HL-60 (cell line): ENCODE measurements at regions not wholly inside any gene's neighbourhood (a gene's known extent, or its start where the extent isn't known, plus 50 kb on each side); places are given as distances from the start of the nearest gene placed in this dataset.

ENCODE experiments used
- DNase-seq, 2 experiments: peaks; one replicate each; pipeline ENCODE4 v3.0.0-alpha.2; 2010 to 2020; ENCODE audit warnings: low read depth in 1 of 2, low spot score in 1 of 2
- H3K27ac ChIP-seq: fragments of 250-450 bp; sonication (Bioruptor Pico); replicated peaks from 2 replicates; pipeline ENCODE4 v1.5.1; 2020; ENCODE audit warnings: mild to moderate bottlenecking, moderate library complexity
- H3K27me3 ChIP-seq: fragments of 250-450 bp; sonication (Bioruptor Pico); 2 replicates; pipeline ENCODE4 v1.5.1; 2021; ENCODE audit warnings: mild to moderate bottlenecking, moderate library complexity; ENCODE audit not compliant: insufficient read depth, poor library complexity, severe bottlenecking
- H3K4me3 ChIP-seq: replicated peaks from 2 replicates; pipeline ENCODE4 v1.5.1; 2011; ENCODE audit warnings: mild to moderate bottlenecking, control low read depth, low read length; ENCODE audit not compliant: insufficient read depth
- GABPA ChIP-seq: IDR thresholded peaks from 2 replicates; pipeline ENCODE4 v1.6.1; 2012; ENCODE audit warnings: low read depth
- POLR2AphosphoS5 ChIP-seq: IDR thresholded peaks from 2 replicates; pipeline ENCODE4 v1.6.1; 2012; ENCODE audit warnings: low read depth
- SPI1 ChIP-seq: IDR thresholded peaks from 2 replicates; pipeline ENCODE4 v1.6.1; 2012; ENCODE audit warnings: low read depth, mild to moderate bottlenecking, borderline replicate concordance
- TF ChIP-seq, protein P1 (sequence below): IDR thresholded peaks from 2 replicates; pipeline ENCODE4 v1.6.1; 2012; ENCODE audit warnings: low read depth; ENCODE audit not compliant: insufficient replicate concordance
- TF ChIP-seq, protein P2 (sequence below): IDR thresholded peaks from one replicate; pipeline ENCODE4 v1.5.1; 2011; ENCODE audit warnings: low read length, control low read depth, inconsistent platforms; ENCODE audit not compliant: insufficient read depth

DNA sequence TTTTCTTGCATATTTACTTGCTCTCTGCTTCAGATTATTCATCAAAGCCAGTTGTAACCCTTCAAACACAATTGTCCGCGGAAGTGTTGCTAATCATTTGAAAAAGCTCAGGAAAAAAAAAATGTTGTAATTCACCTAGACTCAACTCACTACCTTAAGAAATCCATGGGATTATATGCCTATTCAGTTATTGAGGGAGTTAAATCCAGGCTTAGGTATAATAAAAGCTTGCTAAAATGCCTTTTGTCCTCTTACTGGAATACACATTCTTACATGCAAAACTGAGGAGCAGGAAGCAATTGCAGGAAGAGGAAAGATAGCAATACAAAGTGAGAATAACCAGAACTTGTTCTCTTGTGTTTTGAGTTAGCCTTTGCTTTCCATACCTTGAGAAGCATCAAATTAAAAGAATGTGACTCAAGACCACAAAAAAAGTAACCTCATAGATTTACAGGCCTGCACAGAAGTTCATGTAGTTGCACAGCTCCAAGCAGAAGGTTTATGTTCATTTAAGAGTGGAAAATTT is 91.4 kb upstream of the FAM241A start:
- H3K27me3 ChIP-seq, result no peaks in the 10 kb centered on the region
- H3K4me3 ChIP-seq, result no peak overlapping the region
- DNase-seq, result no peak
- H3K27ac ChIP-seq, result no peak overlapping the region
- TF ChIP-seq, protein P1, sequence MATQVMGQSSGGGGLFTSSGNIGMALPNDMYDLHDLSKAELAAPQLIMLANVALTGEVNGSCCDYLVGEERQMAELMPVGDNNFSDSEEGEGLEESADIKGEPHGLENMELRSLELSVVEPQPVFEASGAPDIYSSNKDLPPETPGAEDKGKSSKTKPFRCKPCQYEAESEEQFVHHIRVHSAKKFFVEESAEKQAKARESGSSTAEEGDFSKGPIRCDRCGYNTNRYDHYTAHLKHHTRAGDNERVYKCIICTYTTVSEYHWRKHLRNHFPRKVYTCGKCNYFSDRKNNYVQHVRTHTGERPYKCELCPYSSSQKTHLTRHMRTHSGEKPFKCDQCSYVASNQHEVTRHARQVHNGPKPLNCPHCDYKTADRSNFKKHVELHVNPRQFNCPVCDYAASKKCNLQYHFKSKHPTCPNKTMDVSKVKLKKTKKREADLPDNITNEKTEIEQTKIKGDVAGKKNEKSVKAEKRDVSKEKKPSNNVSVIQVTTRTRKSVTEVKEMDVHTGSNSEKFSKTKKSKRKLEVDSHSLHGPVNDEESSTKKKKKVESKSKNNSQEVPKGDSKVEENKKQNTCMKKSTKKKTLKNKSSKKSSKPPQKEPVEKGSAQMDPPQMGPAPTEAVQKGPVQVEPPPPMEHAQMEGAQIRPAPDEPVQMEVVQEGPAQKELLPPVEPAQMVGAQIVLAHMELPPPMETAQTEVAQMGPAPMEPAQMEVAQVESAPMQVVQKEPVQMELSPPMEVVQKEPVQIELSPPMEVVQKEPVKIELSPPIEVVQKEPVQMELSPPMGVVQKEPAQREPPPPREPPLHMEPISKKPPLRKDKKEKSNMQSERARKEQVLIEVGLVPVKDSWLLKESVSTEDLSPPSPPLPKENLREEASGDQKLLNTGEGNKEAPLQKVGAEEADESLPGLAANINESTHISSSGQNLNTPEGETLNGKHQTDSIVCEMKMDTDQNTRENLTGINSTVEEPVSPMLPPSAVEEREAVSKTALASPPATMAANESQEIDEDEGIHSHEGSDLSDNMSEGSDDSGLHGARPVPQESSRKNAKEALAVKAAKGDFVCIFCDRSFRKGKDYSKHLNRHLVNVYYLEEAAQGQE, result no peak
- TF ChIP-seq POLR2AphosphoS5 (no peak), GABPA (no peak), SPI1 (no peak)
- TF ChIP-seq, protein P2, sequence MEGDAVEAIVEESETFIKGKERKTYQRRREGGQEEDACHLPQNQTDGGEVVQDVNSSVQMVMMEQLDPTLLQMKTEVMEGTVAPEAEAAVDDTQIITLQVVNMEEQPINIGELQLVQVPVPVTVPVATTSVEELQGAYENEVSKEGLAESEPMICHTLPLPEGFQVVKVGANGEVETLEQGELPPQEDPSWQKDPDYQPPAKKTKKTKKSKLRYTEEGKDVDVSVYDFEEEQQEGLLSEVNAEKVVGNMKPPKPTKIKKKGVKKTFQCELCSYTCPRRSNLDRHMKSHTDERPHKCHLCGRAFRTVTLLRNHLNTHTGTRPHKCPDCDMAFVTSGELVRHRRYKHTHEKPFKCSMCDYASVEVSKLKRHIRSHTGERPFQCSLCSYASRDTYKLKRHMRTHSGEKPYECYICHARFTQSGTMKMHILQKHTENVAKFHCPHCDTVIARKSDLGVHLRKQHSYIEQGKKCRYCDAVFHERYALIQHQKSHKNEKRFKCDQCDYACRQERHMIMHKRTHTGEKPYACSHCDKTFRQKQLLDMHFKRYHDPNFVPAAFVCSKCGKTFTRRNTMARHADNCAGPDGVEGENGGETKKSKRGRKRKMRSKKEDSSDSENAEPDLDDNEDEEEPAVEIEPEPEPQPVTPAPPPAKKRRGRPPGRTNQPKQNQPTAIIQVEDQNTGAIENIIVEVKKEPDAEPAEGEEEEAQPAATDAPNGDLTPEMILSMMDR, result no peak

DNA sequence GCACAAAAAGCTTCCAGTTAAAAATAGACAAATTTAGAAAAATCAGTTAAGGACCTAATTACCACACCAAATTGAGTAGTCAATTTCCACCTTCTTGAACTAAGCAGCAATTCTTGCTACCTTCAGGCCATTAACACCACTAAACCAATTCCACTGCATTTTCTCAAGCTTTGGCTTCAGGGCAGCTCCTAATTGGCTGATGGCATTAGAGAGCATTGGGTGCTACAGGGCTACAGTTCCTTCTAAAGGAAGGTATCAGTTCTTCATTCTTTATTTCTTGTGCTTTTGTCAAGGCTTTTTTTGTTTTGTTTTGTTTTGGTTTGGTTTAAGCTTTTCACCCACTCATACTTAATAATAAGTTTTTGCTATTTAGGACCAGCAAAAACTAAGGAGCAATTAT is 90.2 kb upstream of the FAM241A start:
- Histone ChIP-seq H3K27ac (no peak overlapping the region), H3K4me3 (no peak overlapping the region), H3K27me3 (no peaks in the 10 kb centered on the region)
- TF ChIP-seq SPI1, result no peak
- TF ChIP-seq, protein P2, result no peak
- no peak for TF ChIP-seq POLR2AphosphoS5
- TF ChIP-seq GABPA, result no peak
- TF ChIP-seq, protein P1, result no peak
- no peak for DNase-seq

DNA sequence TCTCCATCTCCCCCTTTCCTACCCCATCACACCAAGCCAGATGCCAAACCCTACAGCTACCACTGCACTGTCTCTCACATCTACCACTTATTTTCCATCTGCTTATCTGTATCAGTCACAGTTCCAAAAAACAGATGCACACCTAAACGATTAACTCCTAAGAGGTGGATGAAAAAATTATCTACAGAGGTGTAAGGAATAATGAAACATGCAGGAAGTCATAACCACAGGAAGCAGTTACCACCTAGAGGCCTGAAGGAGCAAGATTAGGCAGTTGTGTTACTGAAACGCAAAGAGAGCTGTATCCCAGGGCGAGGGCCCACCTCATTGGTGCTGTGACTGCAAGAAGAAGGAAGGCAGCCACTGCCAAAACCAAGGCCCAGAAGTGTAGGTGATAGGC is 87.8 kb upstream of the FAM241A start:
- Histone ChIP-seq H3K27me3 (no peaks in the 10 kb centered on the region), H3K27ac (no peak overlapping the region), H3K4me3 (no peak overlapping the region)
- TF ChIP-seq, protein P2, result no peak
- no peak for DNase-seq

DNA sequence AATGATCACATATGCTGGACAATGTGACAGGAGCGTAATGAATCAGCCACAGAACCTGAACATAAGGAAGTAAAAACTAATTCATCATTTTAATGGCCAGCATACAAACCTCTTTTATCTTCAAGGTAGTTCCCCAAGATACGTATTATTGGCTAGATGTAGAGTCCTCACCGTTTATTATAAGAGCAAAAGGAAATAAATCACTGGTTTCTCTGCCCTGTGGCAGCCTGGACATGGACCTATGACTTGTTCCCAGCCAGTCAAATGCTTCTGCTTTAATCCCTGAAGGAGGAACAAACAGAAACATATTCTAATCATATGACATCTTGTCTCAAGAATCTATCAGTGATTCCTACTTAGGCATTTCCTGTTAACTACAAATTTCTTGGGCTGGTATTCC is 86.8 kb upstream of the FAM241A start:
- Histone ChIP-seq H3K4me3 (no peak overlapping the region), H3K27ac (no peak overlapping the region)
- no peak for DNase-seq

More for the DNA sequence above, 86.8 kb upstream of the FAM241A start:
- TF ChIP-seq, protein P2, result no peak
- no peak for TF ChIP-seq GABPA
- no peak for TF ChIP-seq POLR2AphosphoS5
- TF ChIP-seq, protein P1, result no peak
- no peak for TF ChIP-seq SPI1
- H3K27me3 ChIP-seq, result no peaks in the 10 kb centered on the region
